Activated CD8-positive, alpha-beta memory T cell treated with anti-CD3 and anti-CD28 coated beads for 36 hours (primary cell): ENCODE measurements at regions not wholly inside any gene's neighbourhood (a gene's known extent, or its start where the extent isn't known, plus 50 kb on each side); places are given as distances from the start of the nearest gene placed in this dataset.

Experiments
- CTCF ChIA-PET: fragments of 350-600 bp; sonication (Branson Sonifier 250); formaldehyde crosslinking; loops from one replicate; lab custom pipeline; 2021; ENCODE audit warnings: antibody characterized with exemption; lab: Charles Lee
- POLR2A ChIA-PET: fragments of 350-600 bp; sonication (Branson Sonifier 250); formaldehyde crosslinking; loops from one replicate; lab custom pipeline; 2021; ENCODE audit warnings: antibody characterized with exemption; lab: Charles Lee

DNA sequence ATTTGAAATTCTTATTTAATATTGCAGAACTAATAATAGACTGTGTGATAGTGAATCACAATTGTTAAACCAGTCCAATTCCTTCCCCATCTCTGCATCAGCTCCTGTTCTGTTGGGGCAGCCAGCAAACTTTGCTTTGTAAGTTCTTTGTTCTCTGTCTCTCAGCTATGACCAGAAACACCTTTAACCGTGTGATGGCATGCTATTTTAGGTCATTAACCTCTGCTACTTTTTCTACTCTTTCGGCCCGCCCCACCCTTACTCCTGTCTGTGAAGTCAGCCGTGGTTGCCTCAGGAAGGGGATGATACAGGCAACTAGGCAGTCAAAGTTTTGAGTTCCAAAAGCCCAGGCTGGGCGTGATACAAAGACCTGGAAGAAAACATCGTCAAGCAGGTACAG, 51.3 kb upstream of the EGFL6 start:
- CTCF ChIA-PET: no interaction called here
- POLR2A ChIA-PET: no interaction called here

DNA sequence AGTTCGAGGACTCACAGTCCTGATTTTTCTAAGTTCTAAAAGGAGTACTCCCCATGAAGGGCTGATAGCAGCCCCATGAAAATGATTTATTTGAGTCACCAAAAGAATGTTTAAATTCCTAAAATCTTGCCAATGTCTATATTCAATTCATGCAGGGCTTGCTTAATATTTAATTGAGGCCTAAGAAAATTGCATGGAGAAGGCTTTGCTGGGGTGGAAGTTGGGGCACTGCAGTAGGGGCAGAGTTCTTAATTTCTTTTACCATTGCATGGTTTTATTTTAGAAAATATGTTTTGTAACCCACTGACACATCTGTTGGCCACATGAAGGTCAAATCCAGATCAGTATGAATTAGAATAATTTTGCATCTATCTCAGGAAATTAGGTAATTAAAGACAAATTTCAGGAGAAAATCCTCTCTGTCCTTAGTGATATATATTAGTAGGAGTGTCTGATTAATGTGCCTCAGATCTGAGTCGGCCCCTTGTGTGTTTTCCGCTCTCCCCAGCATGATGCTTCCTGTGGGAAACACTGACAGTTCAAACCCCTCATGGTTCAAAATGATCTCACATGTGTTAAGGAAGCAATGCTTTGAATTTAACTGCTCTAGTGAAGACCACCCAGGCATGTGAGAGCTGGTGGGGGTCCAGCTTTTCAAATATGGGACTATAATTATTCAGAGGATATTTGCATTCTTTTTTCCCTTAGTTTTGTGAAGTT, 54.0 kb upstream of the EGFL6 start:
- POLR2A ChIA-PET: no interaction called here
- CTCF ChIA-PET: no interaction called here

DNA sequence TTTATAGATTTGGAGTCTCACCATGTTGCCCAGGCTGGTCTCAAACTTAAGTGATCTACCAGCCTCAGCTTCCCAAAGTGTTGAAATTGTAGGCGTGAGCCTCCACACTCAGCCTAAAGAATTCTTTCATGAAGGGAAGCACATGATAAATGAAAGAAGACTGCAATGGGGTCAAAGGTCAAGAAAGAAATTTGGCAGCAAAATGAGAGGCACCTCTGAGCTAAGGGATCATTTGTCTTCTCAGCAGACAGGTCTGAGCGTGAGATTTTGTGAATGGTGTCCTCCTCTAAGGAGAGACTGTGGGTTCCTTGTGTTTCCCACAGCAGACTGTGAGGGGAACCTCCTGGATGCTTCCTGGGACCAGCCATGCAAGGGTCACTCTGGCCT, 57.5 kb upstream of the EGFL6 start:
- CTCF ChIA-PET: interaction anchor here (1.4 kb wide), 1 partner anchor 134 kb away, joined by 3 read pairs; no protein-coding TSS in a partner anchor

DNA sequence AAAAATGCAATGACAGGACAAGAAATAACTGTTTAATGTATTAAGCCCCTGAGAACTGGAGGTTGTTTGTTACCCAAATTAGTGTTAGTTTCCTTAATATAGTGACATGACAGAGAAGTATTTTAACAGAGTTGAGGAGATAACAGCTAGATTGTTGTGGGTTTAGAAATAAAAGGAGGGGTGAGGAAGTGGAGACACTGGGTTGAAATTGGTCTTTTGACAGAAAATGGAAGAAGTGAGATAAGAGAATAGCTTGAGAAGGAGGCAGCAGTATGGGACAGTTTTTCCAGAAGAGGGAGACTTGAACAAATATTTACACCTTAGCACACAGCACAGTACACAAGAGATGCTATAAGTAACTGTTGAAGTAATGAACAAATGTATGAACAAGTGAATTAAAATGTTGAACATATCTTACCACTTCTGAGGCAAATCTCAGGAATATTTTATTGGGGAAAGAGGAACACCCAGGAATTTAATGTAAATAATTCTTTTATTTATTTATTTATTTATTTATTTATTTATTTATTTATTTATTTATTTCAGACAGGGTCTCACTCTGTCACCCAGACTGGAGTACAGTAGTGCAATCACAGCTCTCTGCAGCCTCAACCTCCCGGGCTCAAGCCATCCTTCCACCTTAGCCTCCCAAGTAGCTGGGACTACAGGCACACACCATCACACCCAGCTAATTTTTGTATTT, 58.0 kb upstream of the EGFL6 start:
- POLR2A ChIA-PET: no interaction called here
- CTCF ChIA-PET: interaction anchor here (0.6 kb wide), 1 partner anchor 22 kb away, joined by 3 read pairs; no protein-coding TSS in a partner anchor

More for the DNA sequence above, 57.5 kb upstream of the EGFL6 start:
- POLR2A ChIA-PET: no interaction called here

DNA sequence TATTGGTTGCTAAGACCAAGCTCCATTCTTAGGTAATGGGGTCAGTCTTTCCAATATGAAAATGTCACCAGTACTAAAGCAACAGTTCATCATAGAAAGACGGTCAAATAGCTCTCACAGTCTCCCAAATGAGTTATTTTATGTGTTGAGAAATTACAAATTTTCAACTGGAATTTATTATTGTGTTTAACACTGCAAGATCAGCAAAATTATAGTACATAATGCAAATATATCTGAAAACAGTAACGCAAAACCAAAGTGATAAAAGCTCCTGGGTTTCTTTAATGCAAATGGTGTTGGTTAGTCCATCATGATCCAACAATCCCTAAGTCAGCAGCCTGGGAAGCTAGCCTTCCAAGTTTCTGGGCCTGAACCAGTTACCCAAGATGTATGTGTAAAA, 61.5 kb upstream of the EGFL6 start:
- CTCF ChIA-PET: interaction anchor here (1.5 to 1.6 kb wide), 2 partner anchors 40 to 138 kb away, joined by 4 to 7 read pairs; no protein-coding TSS in a partner anchor
- POLR2A ChIA-PET: no interaction called here

DNA sequence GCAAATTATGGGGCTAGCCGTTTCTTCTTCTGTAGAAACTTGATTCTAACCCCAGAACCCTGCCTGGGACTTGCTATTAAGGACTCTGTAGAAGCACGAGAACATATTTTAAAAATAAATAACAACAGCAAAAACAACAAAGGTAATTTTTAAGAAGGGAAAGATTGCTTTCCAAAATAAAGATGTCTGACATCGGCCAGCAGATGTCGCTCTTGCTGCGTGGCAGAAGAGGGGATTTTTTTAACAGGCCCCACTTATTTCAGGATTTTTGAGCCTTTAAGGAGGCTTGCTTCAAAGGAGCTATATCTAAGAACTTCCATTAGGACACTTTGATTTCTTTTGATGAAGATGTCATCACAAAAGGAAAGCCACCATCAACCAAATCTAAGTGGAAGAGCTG, 62.8 kb upstream of the EGFL6 start:
- ChIA-PET CTCF (interaction anchor here (1.5 to 1.6 kb wide), 2 partner anchors 42 to 140 kb away, joined by 4 to 7 read pairs; no protein-coding TSS in a partner anchor), POLR2A (no interaction called here)

DNA sequence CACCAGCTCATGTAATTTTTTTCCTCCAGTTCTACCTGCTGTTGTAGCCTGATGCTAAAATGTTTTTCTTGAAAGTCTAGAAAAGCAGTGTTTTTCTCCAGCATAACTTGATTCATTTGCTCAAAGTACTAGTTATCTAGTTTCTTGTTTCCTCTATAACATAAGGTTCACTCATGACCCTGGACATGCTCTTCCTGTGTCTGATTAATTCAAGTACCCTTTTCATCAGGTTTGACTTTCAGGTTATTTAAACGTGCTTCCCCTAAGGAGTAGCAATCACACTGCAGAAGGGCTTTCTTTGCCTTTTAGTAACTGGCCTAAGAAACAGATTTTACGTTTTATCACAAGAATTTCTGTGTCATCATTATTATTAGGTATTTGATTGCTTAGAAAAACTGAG, 66.8 kb upstream of the EGFL6 start:
- ChIA-PET CTCF (no interaction called here), POLR2A (no interaction called here)

DNA sequence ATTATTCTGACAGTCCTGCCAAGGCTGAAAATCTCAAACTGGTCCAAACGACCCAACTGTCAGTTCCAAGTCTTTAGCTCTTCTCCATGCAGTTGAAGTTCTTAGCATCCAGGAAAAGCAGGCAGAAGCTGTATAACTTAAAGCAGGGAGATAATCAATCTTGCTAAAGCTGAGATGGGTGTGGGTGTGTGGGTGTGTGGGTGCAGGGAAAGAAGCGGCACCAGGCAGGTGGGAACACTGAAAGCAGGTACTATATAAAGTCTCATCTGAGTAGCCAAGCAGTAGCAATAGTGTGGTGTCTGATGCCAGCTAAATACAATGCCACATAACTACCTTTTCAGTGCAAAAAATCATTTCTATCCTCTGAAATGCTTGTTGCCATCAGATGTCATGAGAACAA, 69.7 kb upstream of the EGFL6 start:
- ChIA-PET POLR2A (no interaction called here), CTCF (no interaction called here)

DNA sequence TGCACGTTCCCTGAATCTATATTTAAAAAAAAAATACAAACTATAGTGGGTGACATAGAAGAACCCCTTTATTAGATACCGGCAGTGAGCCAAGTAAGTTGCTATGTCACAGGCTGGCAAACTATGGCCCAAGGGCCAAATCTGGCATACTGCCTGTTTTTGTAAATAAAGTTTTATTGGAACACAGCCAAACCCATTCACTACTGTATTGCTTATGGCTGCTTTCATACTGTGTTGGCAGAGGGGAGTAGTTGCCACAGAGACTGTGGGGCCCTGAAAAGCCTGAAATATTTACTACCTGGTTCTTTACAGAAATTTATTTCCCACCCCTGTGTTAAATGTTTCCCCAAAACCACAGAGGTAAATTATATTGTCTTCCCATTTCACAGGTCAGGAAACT, 71.2 kb upstream of the EGFL6 start:
- CTCF ChIA-PET: no interaction called here
- POLR2A ChIA-PET: interaction anchor here (0.6 kb wide), 1 partner anchor 554 kb away, joined by 3 read pairs; no protein-coding TSS in a partner anchor

DNA sequence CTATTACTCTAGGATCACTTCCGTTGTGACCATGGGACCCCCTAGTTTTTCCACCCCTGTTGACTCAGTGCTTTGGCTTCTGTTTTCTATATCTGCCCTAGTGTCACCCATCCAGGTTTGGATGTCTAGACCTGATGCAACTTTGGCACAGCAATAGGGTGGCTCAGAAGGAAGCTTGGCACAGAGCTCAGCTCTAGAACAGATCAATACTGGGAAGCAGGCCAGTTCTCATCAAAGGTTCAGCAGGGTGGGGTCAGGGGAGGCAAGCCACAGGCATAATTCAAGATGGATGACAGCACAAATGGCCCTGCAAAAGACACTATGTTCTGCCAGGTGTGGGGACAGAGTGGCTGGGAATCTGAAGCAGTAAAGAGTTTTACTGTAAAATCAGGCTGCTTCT, 74.2 kb upstream of the EGFL6 start:
- POLR2A ChIA-PET: no interaction called here
- CTCF ChIA-PET: no interaction called here

DNA sequence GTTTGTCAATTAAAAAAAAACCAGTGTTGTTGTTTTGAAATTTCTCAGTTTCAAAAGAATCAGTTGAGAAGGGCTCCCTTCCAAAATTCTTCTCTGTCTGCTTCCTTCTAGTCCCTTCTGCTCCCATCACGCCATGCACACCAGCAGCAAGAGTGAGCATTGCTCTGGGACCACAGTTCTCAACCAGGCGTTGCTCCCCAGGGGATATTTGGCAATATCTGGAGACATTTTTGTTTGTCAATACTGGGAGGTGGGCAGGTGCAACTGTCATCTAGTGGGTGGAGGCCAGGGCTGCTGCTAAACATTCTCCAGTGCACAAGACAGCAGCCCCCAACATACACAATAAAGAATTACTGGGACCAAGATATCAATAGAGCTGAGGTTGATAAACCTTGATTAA, 74.8 kb upstream of the EGFL6 start:
- ChIA-PET CTCF (no interaction called here), POLR2A (no interaction called here)

DNA sequence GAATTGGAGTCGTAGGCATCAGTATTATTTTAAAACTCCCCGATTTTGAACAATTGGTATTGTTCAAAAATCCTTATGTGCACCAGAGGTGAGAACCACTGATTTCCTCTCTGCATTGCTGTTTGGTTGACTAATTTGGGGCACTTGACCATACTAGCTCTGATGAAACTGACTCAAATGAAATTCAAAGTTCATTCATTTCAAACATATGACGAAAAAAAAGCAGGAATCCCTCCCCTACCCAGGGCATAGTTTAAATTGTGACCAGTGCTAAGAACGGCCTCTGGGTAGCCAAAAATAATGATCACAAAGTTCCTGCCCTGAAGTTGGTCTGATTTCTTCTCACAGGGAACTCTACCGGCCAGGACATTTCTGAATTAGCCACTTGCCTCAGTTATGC, 75.7 kb upstream of the EGFL6 start:
- POLR2A ChIA-PET: no interaction called here

DNA sequence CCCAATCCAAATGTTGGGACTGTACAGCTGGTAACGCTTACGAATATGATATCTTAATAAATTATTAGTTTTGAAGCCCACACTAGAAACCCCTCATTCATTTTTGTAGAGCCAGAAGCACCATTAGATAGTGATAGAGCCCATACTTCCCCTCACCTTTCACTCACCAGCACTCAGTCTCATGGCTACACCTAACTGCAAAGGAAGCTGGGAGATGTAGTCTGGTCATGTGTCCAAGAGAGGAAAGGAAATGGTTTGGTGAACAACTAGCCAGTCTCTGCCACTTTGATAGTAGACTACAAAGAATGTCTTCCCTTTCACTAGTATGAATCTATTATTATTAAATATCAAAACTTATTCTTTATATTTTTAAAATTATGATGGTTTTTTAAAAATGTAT, 77.1 kb upstream of the EGFL6 start:
- ChIA-PET POLR2A (no interaction called here), CTCF (no interaction called here)

More for the DNA sequence above, 75.7 kb upstream of the EGFL6 start:
- CTCF ChIA-PET: no interaction called here

DNA sequence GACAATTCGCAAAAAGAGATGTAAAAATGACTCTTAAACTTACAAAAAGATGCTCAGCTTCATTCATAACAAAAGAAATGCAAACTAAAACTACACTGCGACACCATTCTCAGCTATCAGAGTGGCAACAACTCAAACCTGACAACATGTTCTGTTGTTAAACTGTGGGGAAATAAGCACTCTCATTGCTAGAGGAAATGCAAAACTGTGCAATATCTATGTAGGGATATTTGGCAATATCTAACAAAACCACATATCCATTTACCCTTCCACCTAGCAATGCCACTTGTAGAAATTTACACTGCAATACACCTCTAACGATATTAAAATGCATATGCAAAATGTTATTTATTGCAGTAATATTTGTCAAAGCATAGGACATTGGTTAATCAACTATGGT, 78.3 kb upstream of the EGFL6 start:
- POLR2A ChIA-PET: no interaction called here
- CTCF ChIA-PET: interaction anchor here (0.9 kb wide), 1 partner anchor 544 kb away, joined by 3 read pairs; no protein-coding TSS in a partner anchor

DNA sequence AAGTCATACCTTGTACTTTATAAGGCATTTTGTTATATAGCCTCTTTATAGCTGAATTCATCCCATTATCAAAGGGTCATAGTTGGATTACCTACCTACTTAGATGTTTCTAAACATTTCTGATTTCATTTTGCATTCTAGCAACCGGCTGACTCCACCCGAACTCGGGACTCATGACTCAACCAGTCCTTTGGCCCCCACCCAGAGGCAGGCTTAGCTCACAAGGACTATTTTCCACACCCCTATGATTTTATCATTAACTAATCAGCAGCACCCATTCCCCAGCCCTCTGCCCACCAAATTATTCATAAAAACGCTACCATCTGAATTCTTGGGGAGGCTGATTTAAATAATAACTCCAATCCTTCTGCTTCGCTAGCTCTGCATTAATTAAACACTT, 79.9 kb upstream of the EGFL6 start:
- ChIA-PET CTCF (no interaction called here), POLR2A (no interaction called here)

DNA sequence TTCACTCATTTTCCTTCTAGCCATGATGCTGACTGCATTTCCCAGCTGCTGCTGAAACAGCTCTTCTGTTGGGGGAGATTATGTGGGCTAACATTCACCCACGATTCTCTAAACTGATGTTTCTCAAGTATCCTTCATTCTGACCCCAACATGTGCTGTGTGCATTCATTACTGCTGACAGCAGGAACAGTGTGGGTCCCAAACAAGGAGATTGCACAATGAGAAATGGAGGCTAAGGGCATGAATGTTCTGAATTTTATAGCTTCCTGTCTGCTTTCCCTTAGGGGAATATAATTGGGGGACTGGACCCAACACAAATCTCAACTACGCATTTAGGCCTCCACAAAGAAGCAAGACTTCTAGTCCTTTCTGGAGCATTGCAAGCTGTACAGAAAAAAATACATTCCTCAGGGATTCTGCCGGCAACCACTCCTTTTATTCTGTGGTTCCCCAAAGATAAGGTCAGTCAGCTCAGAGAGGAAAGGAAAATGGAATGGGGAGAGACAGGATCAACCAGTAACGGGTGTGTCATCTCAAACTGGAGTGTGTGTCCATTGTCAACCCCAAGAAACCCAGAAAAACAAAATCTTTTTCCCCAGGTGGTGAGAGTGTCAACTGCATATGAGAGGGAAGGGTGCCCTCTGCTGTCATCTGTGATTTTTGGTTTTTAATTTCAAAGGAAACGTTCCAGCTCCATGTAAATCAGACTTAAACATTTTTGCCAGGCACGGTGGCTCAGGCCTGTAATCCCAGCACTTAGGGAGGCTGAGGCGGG, 81.5 kb upstream of the EGFL6 start:
- ChIA-PET CTCF (interaction anchor here (0.7 to 2.9 kb wide), 7 partner anchors 164 to 541 kb away, joined by 3 to 16 read pairs (median 3); no protein-coding TSS in a partner anchor), POLR2A (no interaction called here)

DNA sequence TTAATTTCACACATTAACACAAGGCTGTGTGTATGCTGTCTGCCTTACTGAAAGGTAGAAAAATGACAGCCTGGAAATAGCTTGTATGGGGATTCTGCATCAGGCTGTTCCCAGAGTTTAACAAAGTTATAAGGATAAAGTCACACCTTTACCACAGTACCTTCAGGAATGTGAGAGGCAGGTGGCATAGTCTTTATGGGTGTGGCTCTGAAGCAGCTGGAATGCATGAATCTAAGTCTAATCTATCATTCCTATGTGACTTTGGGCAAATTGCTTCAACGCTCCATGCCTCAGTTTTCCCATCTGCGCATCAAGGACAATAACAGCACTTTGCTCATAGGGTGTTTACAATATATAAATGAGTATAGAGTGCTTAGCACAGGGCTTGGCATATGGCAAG, 84.2 kb upstream of the EGFL6 start:
- CTCF ChIA-PET: no interaction called here
- POLR2A ChIA-PET: no interaction called here

DNA sequence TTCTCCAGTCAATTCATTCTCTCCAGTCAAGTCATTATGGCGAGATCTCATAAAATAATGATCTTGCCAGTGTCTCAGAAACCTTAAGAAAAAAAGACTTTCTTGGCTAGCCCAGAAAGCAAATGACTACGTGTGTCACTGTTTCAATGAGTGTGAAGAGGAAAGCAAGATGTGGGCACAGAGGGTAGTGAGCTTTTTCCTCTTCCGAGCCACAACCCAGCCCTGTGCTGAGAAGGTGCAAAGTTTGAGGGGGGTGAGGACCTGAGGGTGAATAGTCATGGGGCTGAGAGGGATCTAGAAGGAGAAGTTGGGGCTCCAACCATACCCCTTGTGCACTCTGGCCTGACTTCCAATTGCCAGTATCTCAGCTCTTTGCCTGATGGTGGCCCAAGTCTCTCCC, 85.6 kb upstream of the EGFL6 start:
- ChIA-PET CTCF (no interaction called here), POLR2A (no interaction called here)

DNA sequence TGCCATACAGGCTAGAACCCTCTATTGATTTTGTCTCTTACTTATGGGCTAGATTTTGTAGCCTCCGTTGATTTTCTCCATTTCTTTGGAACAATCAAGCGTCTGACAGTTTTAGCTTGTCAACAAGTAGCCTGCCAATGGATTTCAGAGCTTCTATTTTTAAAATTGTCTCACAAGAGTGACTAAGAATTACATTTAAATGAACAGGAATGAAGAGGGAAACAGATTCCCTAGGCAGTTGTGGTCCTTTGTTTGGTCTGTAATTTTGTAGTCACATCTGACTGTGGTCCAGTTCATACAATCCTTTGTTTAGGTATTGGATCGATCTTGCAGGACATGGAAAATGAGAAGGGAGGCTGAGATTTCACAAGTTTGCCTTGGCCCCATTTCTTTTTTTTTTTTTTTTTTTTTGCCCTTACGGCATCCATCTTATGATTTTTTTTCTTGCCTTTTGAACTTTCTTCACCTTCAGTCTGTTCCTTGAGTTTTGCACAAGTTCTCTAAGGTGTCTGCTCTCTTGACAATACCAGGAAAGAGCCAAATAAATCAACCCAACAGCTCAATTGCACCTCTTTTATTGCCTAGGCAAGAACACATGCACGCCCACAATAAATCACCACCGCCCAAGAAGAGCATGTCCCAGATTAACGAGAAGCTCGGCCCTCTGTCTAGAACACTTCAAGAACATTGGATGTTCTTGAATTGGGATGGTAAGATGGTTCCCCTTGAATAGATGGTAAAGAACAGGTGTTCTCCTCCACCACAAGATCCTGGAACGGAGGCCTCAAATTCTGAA, 86.5 kb upstream of the EGFL6 start:
- ChIA-PET POLR2A (no interaction called here), CTCF (no interaction called here)
